Testis (tissue), 2 donors: ENCODE measurements at regions not wholly inside any gene's neighbourhood (a gene's known extent, or its start where the extent isn't known, plus 50 kb on each side); places are given as distances from the start of the nearest gene placed in this dataset.

Experiments
- DNase-seq: peaks from one replicate; pipeline ENCODE4 v3.0.0-alpha.2; 2019
- H3K27ac ChIP-seq, 2 donors: fragments of 200-600 bp; sonication (generic); one replicate each; pipeline ENCODE4 v1.5.1; 2019
- H3K27me3 ChIP-seq: fragments of 200-600 bp; sonication (generic); one replicate; pipeline ENCODE4 v1.5.1; 2019
- H3K36me3 ChIP-seq: fragments of 200-600 bp; sonication (generic); one replicate; pipeline ENCODE4 v1.5.1; 2017; ENCODE audit warnings: low read depth; ENCODE audit errors: missing control alignments
- H3K4me1 ChIP-seq: fragments of 200-600 bp; sonication (generic); one replicate; pipeline ENCODE4 v1.5.1; 2019
- H3K4me3 ChIP-seq, 2 donors: fragments of 200-600 bp; sonication (generic); one replicate each; pipeline ENCODE4 v1.5.1; 2017 to 2019
- H3K9me3 ChIP-seq: fragments of 200-600 bp; sonication (generic); one replicate; pipeline ENCODE4 v1.5.1; 2017
- CTCF ChIP-seq, 3 experiments: fragments of 450-650 bp in 2 of 3; fragments of 200-600 bp in 1 of 3; sonication (generic) in 1 of 3; IDR thresholded peaks; one replicate each; pipeline ENCODE4 v1.5.1; 2016 to 2019; ENCODE audit warnings: antibody characterized with exemption in 3 of 3, mild to moderate bottlenecking in 2 of 3, moderate library complexity in 1 of 3
- POLR2A ChIP-seq: fragments of 450-650 bp; IDR thresholded peaks from one replicate; pipeline ENCODE4 v1.6.1; 2017; ENCODE audit warnings: antibody characterized with exemption, mild to moderate bottlenecking, moderate library complexity
- WGBS, 2 donors: methylation state at CpG; one replicate each; pipeline ENCODE4 v1.1.5; 2018; 5-methylcytosine and 5-hydroxymethylcytosine counted together
- intact Hi-C: fragments of 100-400 bp; cut with DNase I; formaldehyde crosslinking; loops from one replicate; pipeline ENCODE4 v1.15.1; 2023; ENCODE audit warnings: low total_unique reads

- 96 to 97% methylated on average over 7 of the region's 7 CpGs for WGBS, 2 donors
- TF ChIP-seq POLR2A (no peak), CTCF (IDR thresholded peaks at IDR 0.05) (no peak)
- peaks cover 3% of the 10 kb centered on the region for H3K4me1 ChIP-seq
- intact Hi-C loops, result no loop called here
- H3K9me3 ChIP-seq, result no peaks in the 10 kb centered on the region
- no peaks in the 10 kb centered on the region for H3K27me3 ChIP-seq
- H3K36me3 ChIP-seq, result no peaks in the 10 kb centered on the region
- no peak overlapping the region for H3K4me3 ChIP-seq
- no peak for DNase-seq
- no peak overlapping the region for H3K27ac ChIP-seq
These were observed 318.2 kb downstream of the SFMBT2 start for GRCh38 chr10:7092603-7093002.

- H3K4me1 ChIP-seq, result peaks cover 3% of the 10 kb centered on the region
- H3K27me3 ChIP-seq, result no peaks in the 10 kb centered on the region
- no peaks in the 10 kb centered on the region for H3K9me3 ChIP-seq
- no peaks in the 10 kb centered on the region for H3K36me3 ChIP-seq
- H3K4me3 ChIP-seq, result no peak overlapping the region
- TF ChIP-seq POLR2A (no peak), CTCF (IDR thresholded peaks at IDR 0.05) (no peak)
- WGBS, 2 donors, result 49 to 58% methylated on average over 5 of the region's 5 CpGs
- DNase-seq, result no peak
- H3K27ac ChIP-seq, result peak overlapping the region in 1 of 2 donors; percentile 63
- intact Hi-C loops, result no loop called here
These were observed 320.3 kb downstream of the SFMBT2 start for GRCh38 chr10:7090529-7090928.

GRCh38 chr10:7085913-7086589 lies 324.8 kb downstream of the SFMBT2 start:
- H3K4me1 ChIP-seq, result peaks cover 3% of the 10 kb centered on the region
- no peaks in the 10 kb centered on the region for H3K9me3 ChIP-seq
- no peak overlapping the region for H3K4me3 ChIP-seq
- H3K36me3 ChIP-seq, result no peaks in the 10 kb centered on the region
- H3K27ac ChIP-seq, result no peak overlapping the region
- intact Hi-C loops, result no loop called here
- peak; percentile 26 for DNase-seq
- H3K27me3 ChIP-seq, result no peaks in the 10 kb centered on the region
- TF ChIP-seq CTCF (IDR thresholded peaks at IDR 0.05) (no peak), POLR2A (no peak)
- 41 to 55% methylated on average over 14 of the region's 14 CpGs for WGBS, 2 donors

GRCh38 chr10:7085147-7085912 lies 325.5 kb downstream of the SFMBT2 start:
- H3K36me3 ChIP-seq, result no peaks in the 10 kb centered on the region
- no peak overlapping the region for H3K4me3 ChIP-seq
- H3K27ac ChIP-seq, result no peak overlapping the region
- peaks cover 3% of the 10 kb centered on the region for H3K4me1 ChIP-seq
- TF ChIP-seq POLR2A (no peak), CTCF (IDR thresholded peaks at IDR 0.05) (no peak)
- H3K9me3 ChIP-seq, result no peaks in the 10 kb centered on the region
- intact Hi-C loops, result no loop called here
- H3K27me3 ChIP-seq, result no peaks in the 10 kb centered on the region
- DNase-seq, result no peak
- 44 to 56% methylated on average over 10 of the region's 10 CpGs for WGBS, 2 donors
